ENCODE measurements at regions not wholly inside any gene's neighbourhood (a gene's known extent, or its start where the extent isn't known, plus 50 kb on each side); places are given as distances from the start of the nearest gene placed in this dataset.

DNA sequence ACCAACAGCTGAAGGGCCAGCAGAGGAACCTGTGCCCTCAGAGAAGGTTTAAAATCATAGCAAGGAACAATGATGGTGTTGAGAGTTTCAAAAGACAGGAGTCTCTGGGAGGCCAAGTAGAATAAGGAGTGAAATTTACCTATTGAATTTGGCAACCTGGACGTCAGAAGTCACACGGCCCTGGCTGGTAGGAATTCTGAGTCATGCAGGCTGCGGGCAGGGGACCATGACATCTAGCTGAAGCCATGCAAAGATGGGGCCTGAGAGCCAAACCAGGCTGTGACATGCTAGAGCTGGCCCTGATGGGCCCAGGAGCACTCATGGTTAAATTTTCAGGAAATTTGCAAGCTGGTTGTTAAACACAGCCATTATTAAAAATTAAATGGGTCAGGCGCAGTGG is 64.0 kb upstream of the SNX9 start:
- H3K4me1 Mint-ChIP-seq: peaks cover 51 to 61% of the 10 kb centered on the region in 2 experiments
- H4K20me1 ChIP-seq (ENCODE audit: control insufficient read depth, insufficient read depth, insufficient read length): no peaks in the 10 kb centered on the region

More for the DNA sequence above, 64.0 kb upstream of the SNX9 start:
- Histone ChIP-seq H4K8ac (replicated peaks; ENCODE audit: insufficient read length, low read depth, low read length) (no peak overlapping the region), H2BK15ac (ENCODE audit: low read depth, low read length) (no peak overlapping the region), H4K5ac (ENCODE audit: insufficient read length, low read depth, low read length) (no peak overlapping the region), H2BK12ac (ENCODE audit: insufficient read length, low read depth, low read length) (no peak overlapping the region), H3K23ac (ENCODE audit: insufficient read length, low read depth, low read length) (no peak overlapping the region), H3K4me1 (ENCODE audit: insufficient read depth, low read length) (peaks cover 17% of the 10 kb centered on the region; the same call in 1 of the 2 replicates), H2BK20ac (ENCODE audit: low read depth, low read length, poor library complexity, severe bottlenecking) (no peak overlapping the region), H3K23me2 (ENCODE audit: insufficient read length, low read depth, low read length, poor library complexity, severe bottlenecking) (no peaks in the 10 kb centered on the region), H2AK5ac (ENCODE audit: insufficient read length, low read length) (no peak overlapping the region), H3K56ac (ENCODE audit: insufficient read length, low read depth, low read length) (no peak overlapping the region), H3T11ph (ENCODE audit: low read length) (no peak overlapping the region), H2BK5ac (ENCODE audit: insufficient read length, low read length) (no peak overlapping the region), H3K9ac (ENCODE audit: extremely low read depth, insufficient read length, low read length) (no peak overlapping the region), H2AFZ (ENCODE audit: low read length) (no peak overlapping the region), H2BK120ac (ENCODE audit: low read depth, low read length, poor library complexity, severe bottlenecking) (no peak overlapping the region), H3K27ac (ENCODE audit: insufficient read length, low read depth, low read length) (no peak overlapping the region), H3K79me1 (ENCODE audit: insufficient read depth, low read depth, low read length, poor library complexity, severe bottlenecking) (no peaks in the 10 kb centered on the region), H3K18ac (ENCODE audit: insufficient read length, low read depth, low read length) (no peak overlapping the region), H3K4me2 (ENCODE audit: insufficient read depth, insufficient read length, low read length) (no peak overlapping the region), H3K4ac (ENCODE audit: low read depth, low read length) (no peak overlapping the region), H3K79me2 (ENCODE audit: insufficient read depth, low read length) (no peaks in the 10 kb centered on the region), H3K9me3 (ENCODE audit: control insufficient read depth, low read depth, low read length) (no peaks in the 10 kb centered on the region), H4K91ac (ENCODE audit: insufficient read length, low read depth, low read length) (no peak overlapping the region), H3K14ac (ENCODE audit: insufficient read depth, low read length) (no peak overlapping the region), H3K27me3 (ENCODE audit: insufficient read depth, low read length) (no peaks in the 10 kb centered on the region)
- Mint-ChIP-seq H3K27me3 (ENCODE audit: low read depth) (peaks cover 39% of the 10 kb centered on the region), H3K9me3 (peaks cover 0 to 6% of the 10 kb centered on the region in 2 experiments; a peak in 2 of 5 replicates), H3K36me3 (ENCODE audit: insufficient read depth in 1 of 3, low read depth in 3 of 3) (peaks cover 0 to 9% (median 5%) of the 10 kb centered on the region in 3 experiments; a peak in 3 of 7 replicates), H3K4me3 (no peak overlapping the region), H3K27ac (no peak overlapping the region)
- TF ChIP-seq, protein P1, sequence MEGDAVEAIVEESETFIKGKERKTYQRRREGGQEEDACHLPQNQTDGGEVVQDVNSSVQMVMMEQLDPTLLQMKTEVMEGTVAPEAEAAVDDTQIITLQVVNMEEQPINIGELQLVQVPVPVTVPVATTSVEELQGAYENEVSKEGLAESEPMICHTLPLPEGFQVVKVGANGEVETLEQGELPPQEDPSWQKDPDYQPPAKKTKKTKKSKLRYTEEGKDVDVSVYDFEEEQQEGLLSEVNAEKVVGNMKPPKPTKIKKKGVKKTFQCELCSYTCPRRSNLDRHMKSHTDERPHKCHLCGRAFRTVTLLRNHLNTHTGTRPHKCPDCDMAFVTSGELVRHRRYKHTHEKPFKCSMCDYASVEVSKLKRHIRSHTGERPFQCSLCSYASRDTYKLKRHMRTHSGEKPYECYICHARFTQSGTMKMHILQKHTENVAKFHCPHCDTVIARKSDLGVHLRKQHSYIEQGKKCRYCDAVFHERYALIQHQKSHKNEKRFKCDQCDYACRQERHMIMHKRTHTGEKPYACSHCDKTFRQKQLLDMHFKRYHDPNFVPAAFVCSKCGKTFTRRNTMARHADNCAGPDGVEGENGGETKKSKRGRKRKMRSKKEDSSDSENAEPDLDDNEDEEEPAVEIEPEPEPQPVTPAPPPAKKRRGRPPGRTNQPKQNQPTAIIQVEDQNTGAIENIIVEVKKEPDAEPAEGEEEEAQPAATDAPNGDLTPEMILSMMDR (conservative IDR thresholded peaks at IDR 0.05): no peak
- DNase-seq: no peak
- WGBS (ENCODE audit: extremely low coverage, insufficient read length, low lambda C conversion rate): no CpG with 5 or more reads among the region's 4 CpGs
